Esophagus muscularis mucosa (tissue), 4 donors: ENCODE measurements at regions not wholly inside any gene's neighbourhood (a gene's known extent, or its start where the extent isn't known, plus 50 kb on each side); places are given as distances from the start of the nearest gene placed in this dataset.

Source experiments
- EP300 ChIP-seq: sonication (generic); formaldehyde crosslinking; IDR thresholded peaks from one replicate; pipeline ENCODE4 v1.6.1; 2017; ENCODE audit warnings: antibody characterized with exemption
- POLR2A ChIP-seq: fragments of 450-650 bp; IDR thresholded peaks from one replicate; pipeline ENCODE4 v1.6.1; 2017; ENCODE audit warnings: antibody characterized with exemption, moderate library complexity, mild to moderate bottlenecking, low read depth
- POLR2AphosphoS5 ChIP-seq, 2 donors: sonication (generic); formaldehyde crosslinking; IDR thresholded peaks; one replicate each; pipeline ENCODE4 v1.6.1; 2017; ENCODE audit warnings: antibody characterized with exemption in 2 of 2
- TF ChIP-seq, protein P1 (sequence below), 3 experiments: fragments of 200-600 bp in 2 of 3; fragments of 450-650 bp in 1 of 3; sonication (generic) in 2 of 3; IDR thresholded peaks; one replicate each; pipeline ENCODE4 v1.5.1; 2017 to 2019; ENCODE audit warnings: antibody characterized with exemption in 3 of 3, mild to moderate bottlenecking in 2 of 3, moderate library complexity in 1 of 3

DNA sequence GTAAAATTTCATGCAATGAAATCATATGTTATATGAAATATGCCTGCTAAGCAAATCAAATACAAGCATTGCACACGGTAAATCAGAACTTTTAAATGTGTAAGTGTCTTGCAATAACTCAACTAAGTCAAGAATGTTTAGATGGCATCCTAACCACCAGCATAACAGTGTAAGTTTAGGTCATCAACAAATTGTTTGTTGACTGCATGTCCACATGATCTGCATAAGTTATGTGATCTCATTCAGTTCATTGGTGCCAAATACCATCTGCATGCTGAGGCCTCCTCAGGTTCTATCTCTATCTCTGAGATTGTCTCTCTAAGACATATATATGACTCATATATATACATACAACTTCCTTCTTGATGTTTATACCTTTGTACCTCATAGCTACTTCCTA is 159.6 kb upstream of the STK32A start:
- TF ChIP-seq, protein P1, sequence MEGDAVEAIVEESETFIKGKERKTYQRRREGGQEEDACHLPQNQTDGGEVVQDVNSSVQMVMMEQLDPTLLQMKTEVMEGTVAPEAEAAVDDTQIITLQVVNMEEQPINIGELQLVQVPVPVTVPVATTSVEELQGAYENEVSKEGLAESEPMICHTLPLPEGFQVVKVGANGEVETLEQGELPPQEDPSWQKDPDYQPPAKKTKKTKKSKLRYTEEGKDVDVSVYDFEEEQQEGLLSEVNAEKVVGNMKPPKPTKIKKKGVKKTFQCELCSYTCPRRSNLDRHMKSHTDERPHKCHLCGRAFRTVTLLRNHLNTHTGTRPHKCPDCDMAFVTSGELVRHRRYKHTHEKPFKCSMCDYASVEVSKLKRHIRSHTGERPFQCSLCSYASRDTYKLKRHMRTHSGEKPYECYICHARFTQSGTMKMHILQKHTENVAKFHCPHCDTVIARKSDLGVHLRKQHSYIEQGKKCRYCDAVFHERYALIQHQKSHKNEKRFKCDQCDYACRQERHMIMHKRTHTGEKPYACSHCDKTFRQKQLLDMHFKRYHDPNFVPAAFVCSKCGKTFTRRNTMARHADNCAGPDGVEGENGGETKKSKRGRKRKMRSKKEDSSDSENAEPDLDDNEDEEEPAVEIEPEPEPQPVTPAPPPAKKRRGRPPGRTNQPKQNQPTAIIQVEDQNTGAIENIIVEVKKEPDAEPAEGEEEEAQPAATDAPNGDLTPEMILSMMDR (IDR thresholded peaks at IDR 0.05) = no peak
- TF ChIP-seq POLR2AphosphoS5 (IDR thresholded peaks at IDR 0.05) (no peak), POLR2A (no peak), EP300 (no peak)
